ENCODE measurements at regions not wholly inside any gene's neighbourhood (a gene's known extent, or its start where the extent isn't known, plus 50 kb on each side); places are given as distances from the start of the nearest gene placed in this dataset.

DNA sequence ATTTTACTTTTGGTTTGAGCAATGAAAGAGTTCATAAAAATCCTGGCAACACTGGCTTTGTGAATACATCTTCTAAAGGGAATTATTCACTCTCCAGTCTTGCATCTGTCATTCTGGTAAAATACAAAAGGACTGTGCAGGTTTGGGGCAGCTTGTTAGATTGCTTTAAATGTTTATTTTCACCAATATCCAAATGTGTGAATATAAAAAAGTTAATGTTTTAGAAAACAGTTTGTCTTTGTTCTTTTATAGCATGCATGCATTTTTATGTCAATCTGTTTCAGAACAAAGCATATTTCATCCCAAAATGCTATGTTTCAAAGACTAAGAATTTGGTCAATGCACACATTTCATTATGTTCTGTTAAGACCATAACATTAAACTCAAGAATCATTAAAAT lies 1145.4 kb downstream of the OLFM4 start:
- TF ChIP-seq, protein P1, sequence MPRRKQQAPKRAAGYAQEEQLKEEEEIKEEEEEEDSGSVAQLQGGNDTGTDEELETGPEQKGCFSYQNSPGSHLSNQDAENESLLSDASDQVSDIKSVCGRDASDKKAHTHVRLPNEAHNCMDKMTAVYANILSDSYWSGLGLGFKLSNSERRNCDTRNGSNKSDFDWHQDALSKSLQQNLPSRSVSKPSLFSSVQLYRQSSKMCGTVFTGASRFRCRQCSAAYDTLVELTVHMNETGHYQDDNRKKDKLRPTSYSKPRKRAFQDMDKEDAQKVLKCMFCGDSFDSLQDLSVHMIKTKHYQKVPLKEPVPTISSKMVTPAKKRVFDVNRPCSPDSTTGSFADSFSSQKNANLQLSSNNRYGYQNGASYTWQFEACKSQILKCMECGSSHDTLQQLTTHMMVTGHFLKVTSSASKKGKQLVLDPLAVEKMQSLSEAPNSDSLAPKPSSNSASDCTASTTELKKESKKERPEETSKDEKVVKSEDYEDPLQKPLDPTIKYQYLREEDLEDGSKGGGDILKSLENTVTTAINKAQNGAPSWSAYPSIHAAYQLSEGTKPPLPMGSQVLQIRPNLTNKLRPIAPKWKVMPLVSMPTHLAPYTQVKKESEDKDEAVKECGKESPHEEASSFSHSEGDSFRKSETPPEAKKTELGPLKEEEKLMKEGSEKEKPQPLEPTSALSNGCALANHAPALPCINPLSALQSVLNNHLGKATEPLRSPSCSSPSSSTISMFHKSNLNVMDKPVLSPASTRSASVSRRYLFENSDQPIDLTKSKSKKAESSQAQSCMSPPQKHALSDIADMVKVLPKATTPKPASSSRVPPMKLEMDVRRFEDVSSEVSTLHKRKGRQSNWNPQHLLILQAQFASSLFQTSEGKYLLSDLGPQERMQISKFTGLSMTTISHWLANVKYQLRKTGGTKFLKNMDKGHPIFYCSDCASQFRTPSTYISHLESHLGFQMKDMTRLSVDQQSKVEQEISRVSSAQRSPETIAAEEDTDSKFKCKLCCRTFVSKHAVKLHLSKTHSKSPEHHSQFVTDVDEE (CRISPR knock-in tag; IDR thresholded peaks at IDR 0.05) = no peak
- no peak for TF ChIP-seq TCF4 (CRISPR knock-in tag; IDR thresholded peaks at IDR 0.05; ENCODE audit: borderline replicate concordance)
- no peak for TF ChIP-seq ZNF8 (CRISPR knock-in tag; IDR thresholded peaks at IDR 0.05)
- no peak for TF ChIP-seq GLIS3 (CRISPR knock-in tag; IDR thresholded peaks at IDR 0.05)
- TF ChIP-seq ZNF70 (CRISPR knock-in tag; IDR thresholded peaks at IDR 0.05) = no peak
- TF ChIP-seq SNAI2 (CRISPR knock-in tag; IDR thresholded peaks at IDR 0.05) = no peak
- TF ChIP-seq TOX (CRISPR knock-in tag; IDR thresholded peaks at IDR 0.05; ENCODE audit: borderline replicate concordance) = no peak
- TF ChIP-seq PPARA (CRISPR knock-in tag; IDR thresholded peaks at IDR 0.05; ENCODE audit: borderline replicate concordance) = no peak
- no peak for TF ChIP-seq ARNTL (CRISPR knock-in tag; IDR thresholded peaks at IDR 0.05; ENCODE audit: borderline replicate concordance, low read depth)
- ATAC-seq = no peak

DNA sequence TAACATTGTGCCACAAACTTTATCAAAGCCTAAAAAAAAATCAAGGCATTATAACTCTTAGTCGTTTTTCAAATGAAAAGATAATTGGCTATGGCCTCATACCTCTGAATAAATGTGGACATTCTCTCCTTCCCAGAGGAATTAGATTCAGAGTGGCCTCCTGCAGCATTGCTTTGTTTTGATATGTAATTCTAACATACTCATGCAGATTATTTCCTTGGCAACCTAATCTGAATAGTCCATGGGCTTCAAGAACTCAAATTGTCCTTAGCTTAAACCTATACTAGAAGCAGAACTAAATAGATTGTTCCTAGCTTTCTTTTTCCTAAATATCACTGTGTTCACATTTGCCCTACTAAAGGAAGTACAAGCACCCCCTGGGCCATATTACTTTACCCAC lies 1146.9 kb downstream of the OLFM4 start:
- TF ChIP-seq ZFP30 (CRISPR knock-in tag; IDR thresholded peaks at IDR 0.05) (no peak), ZNF70 (CRISPR knock-in tag; IDR thresholded peaks at IDR 0.05) (no peak)
- no peak for ATAC-seq

DNA sequence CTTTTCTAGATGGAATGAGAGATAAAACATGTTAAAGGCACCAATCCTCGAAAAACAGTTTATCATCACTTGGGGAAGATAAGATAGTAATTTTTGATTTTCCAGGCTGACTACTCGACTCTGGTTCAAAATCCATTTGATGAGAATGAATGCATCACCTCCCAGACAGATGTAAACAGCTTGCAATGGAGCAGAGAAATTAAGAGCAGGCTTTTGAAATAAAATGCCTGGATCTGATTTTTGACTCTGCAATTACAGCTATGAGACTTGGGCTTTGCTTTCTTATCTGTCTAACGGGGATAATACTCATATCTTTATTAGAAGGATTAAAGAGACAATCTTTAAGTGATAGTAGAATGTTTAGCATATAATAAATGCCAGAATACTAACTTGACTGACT lies 1148.9 kb downstream of the OLFM4 start:
- TF ChIP-seq, protein P2, sequence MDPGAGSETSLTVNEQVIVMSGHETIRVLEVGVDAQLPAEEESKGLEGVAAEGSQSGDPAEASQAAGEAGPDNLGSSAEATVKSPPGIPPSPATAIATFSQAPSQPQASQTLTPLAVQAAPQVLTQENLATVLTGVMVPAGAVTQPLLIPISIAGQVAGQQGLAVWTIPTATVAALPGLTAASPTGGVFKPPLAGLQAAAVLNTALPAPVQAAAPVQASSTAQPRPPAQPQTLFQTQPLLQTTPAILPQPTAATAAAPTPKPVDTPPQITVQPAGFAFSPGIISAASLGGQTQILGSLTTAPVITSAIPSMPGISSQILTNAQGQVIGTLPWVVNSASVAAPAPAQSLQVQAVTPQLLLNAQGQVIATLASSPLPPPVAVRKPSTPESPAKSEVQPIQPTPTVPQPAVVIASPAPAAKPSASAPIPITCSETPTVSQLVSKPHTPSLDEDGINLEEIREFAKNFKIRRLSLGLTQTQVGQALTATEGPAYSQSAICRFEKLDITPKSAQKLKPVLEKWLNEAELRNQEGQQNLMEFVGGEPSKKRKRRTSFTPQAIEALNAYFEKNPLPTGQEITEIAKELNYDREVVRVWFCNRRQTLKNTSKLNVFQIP (CRISPR knock-in tag; IDR thresholded peaks at IDR 0.05; ENCODE audit: borderline replicate concordance, low read depth) = no peak
- TF ChIP-seq ZFP30 (CRISPR knock-in tag; IDR thresholded peaks at IDR 0.05) (no peak), ZC3H10 (CRISPR knock-in tag; IDR thresholded peaks at IDR 0.05) (no peak), ARNTL (CRISPR knock-in tag; IDR thresholded peaks at IDR 0.05; ENCODE audit: borderline replicate concordance, low read depth) (no peak), RARB (CRISPR knock-in tag; IDR thresholded peaks at IDR 0.05) (no peak), GLIS3 (CRISPR knock-in tag; IDR thresholded peaks at IDR 0.05) (no peak), ZNF8 (CRISPR knock-in tag; IDR thresholded peaks at IDR 0.05) (no peak), PPARA (CRISPR knock-in tag; IDR thresholded peaks at IDR 0.05; ENCODE audit: borderline replicate concordance) (no peak), SNAI2 (CRISPR knock-in tag; IDR thresholded peaks at IDR 0.05) (no peak), ESRRG (CRISPR knock-in tag; IDR thresholded peaks at IDR 0.05) (no peak), TOX (CRISPR knock-in tag; IDR thresholded peaks at IDR 0.05; ENCODE audit: borderline replicate concordance) (no peak), ISL1 (CRISPR knock-in tag; IDR thresholded peaks at IDR 0.05) (no peak), CSDC2 (CRISPR knock-in tag; IDR thresholded peaks at IDR 0.05) (no peak), OSR1 (CRISPR knock-in tag; IDR thresholded peaks at IDR 0.05) (no peak), TCF4 (CRISPR knock-in tag; IDR thresholded peaks at IDR 0.05; ENCODE audit: borderline replicate concordance) (no peak), ZFP3 (CRISPR knock-in tag; IDR thresholded peaks at IDR 0.05) (no peak), ZNF70 (CRISPR knock-in tag; IDR thresholded peaks at IDR 0.05) (no peak)
- TF ChIP-seq, protein P3, sequence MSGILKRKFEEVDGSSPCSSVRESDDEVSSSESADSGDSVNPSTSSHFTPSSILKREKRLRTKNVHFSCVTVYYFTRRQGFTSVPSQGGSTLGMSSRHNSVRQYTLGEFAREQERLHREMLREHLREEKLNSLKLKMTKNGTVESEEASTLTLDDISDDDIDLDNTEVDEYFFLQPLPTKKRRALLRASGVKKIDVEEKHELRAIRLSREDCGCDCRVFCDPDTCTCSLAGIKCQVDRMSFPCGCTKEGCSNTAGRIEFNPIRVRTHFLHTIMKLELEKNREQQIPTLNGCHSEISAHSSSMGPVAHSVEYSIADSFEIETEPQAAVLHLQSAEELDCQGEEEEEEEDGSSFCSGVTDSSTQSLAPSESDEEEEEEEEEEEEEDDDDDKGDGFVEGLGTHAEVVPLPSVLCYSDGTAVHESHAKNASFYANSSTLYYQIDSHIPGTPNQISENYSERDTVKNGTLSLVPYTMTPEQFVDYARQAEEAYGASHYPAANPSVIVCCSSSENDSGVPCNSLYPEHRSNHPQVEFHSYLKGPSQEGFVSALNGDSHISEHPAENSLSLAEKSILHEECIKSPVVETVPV (CRISPR knock-in tag; IDR thresholded peaks at IDR 0.05) = no peak
- TF ChIP-seq, protein P4, sequence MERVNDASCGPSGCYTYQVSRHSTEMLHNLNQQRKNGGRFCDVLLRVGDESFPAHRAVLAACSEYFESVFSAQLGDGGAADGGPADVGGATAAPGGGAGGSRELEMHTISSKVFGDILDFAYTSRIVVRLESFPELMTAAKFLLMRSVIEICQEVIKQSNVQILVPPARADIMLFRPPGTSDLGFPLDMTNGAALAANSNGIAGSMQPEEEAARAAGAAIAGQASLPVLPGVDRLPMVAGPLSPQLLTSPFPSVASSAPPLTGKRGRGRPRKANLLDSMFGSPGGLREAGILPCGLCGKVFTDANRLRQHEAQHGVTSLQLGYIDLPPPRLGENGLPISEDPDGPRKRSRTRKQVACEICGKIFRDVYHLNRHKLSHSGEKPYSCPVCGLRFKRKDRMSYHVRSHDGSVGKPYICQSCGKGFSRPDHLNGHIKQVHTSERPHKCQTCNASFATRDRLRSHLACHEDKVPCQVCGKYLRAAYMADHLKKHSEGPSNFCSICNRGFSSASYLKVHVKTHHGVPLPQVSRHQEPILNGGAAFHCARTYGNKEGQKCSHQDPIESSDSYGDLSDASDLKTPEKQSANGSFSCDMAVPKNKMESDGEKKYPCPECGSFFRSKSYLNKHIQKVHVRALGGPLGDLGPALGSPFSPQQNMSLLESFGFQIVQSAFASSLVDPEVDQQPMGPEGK (CRISPR knock-in tag; IDR thresholded peaks at IDR 0.05; ENCODE audit: borderline replicate concordance) = no peak
- TF ChIP-seq, protein P5, sequence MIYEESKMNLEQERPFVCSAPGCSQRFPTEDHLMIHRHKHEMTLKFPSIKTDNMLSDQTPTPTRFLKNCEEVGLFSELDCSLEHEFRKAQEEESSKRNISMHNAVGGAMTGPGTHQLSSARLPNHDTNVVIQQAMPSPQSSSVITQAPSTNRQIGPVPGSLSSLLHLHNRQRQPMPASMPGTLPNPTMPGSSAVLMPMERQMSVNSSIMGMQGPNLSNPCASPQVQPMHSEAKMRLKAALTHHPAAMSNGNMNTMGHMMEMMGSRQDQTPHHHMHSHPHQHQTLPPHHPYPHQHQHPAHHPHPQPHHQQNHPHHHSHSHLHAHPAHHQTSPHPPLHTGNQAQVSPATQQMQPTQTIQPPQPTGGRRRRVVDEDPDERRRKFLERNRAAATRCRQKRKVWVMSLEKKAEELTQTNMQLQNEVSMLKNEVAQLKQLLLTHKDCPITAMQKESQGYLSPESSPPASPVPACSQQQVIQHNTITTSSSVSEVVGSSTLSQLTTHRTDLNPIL (CRISPR knock-in tag; IDR thresholded peaks at IDR 0.05; ENCODE audit: low read depth) = no peak
- ATAC-seq = no peak
